NT2/D1 (cell line): ENCODE measurements at regions not wholly inside any gene's neighbourhood (a gene's known extent, or its start where the extent isn't known, plus 50 kb on each side); places are given as distances from the start of the nearest gene placed in this dataset.

Source experiments
- SUZ12 ChIP-seq: IDR thresholded peaks from 2 replicates; pipeline ENCODE4 v1.6.1; 2011; ENCODE audit not compliant: insufficient read length, insufficient read depth; ENCODE audit errors: extremely low read depth
- YY1 ChIP-seq: IDR thresholded peaks from 2 replicates; pipeline ENCODE4 v1.6.1; 2011; ENCODE audit not compliant: insufficient read length, insufficient read depth
- ZNF274 ChIP-seq: IDR thresholded peaks from 2 replicates; pipeline ENCODE4 v1.6.1; 2011; ENCODE audit warnings: mild to moderate bottlenecking, low read depth, low read length

DNA sequence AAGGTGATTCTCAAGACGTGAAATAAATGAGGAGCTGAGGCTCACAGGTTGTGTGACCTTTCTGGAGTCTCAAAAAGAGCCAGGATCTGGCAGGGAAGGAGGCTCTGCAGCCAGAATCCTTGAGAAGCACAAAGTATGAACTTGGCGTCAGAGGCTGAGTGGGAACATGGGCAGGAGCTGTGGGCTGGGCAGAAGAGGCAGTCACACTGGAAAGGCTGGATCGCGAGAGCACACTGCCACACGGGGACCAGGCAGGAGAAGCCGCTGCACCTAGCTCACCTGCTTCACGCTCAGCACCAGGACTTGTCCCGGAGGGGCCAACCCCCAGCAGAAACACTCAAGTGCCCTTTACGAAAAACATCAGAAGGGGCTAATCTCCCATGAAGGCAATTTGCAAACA is 535.0 kb downstream of the TNS3 start:
- no peak for TF ChIP-seq SUZ12
- TF ChIP-seq YY1 = no peak
- no peak for TF ChIP-seq ZNF274
